D721Med (cell line): ENCODE measurements at regions not wholly inside any gene's neighbourhood (a gene's known extent, or its start where the extent isn't known, plus 50 kb on each side); places are given as distances from the start of the nearest gene placed in this dataset.

Experiments used
- DNase-seq: peaks from one replicate; pipeline ENCODE4 v3.0.0; 2011; ENCODE audit warnings: low spot score; ENCODE audit not compliant: insufficient read length
- FAIRE-seq: peaks from 2 replicates; lab custom pipeline; 2011; peaks lifted over from hg19 to GRCh38; lab: Jason Lieb, UNC
- CTCF ChIP-seq: IDR thresholded peaks from 2 replicates; pipeline ENCODE4 v1.5.1; 2012; ENCODE audit warnings: mild to moderate bottlenecking, control low read depth; ENCODE audit not compliant: insufficient read depth; ENCODE audit errors: missing control alignments

GRCh38 chr10:36492590-36493515 lies 632.5 kb upstream of the ANKRD30A start:
- FAIRE-seq (no peak), DNase-seq (no peak)
- TF ChIP-seq CTCF, result no peak

- no peak for TF ChIP-seq CTCF
- no peak for DNase-seq
- no peak for FAIRE-seq
Observed at GRCh38 chr10:36491926-36492325, 633.5 kb upstream of the ANKRD30A start.

- FAIRE-seq, result no peak
- no peak for TF ChIP-seq CTCF
- DNase-seq, result no peak
Observed at GRCh38 chr10:36489611-36490228, 635.7 kb upstream of the ANKRD30A start.

- FAIRE-seq (no peak), DNase-seq (no peak)
- no peak for TF ChIP-seq CTCF
Observed at GRCh38 chr10:36489181-36489580, 636.2 kb upstream of the ANKRD30A start.

GRCh38 chr10:36488579-36488978 lies 636.8 kb upstream of the ANKRD30A start:
- no peak for FAIRE-seq
- no peak for TF ChIP-seq CTCF
- no peak for DNase-seq

- no peak for TF ChIP-seq CTCF
- FAIRE-seq (no peak), DNase-seq (no peak)
Observed at GRCh38 chr10:36479073-36479472, 646.3 kb upstream of the ANKRD30A start.

- FAIRE-seq (no peak), DNase-seq (no peak)
- TF ChIP-seq CTCF, result no peak
Observed at GRCh38 chr10:36476399-36476798, 649.0 kb upstream of the ANKRD30A start.
